ENCODE measurements at regions not wholly inside any gene's neighbourhood (a gene's known extent, or its start where the extent isn't known, plus 50 kb on each side); places are given as distances from the start of the nearest gene placed in this dataset.

- in situ Hi-C loops (cut with MboI) (no loop called here), intact Hi-C loops (cut with micrococcal nuclease) (no loop called here)
- Histone ChIP-seq H3K9ac (ENCODE audit: insufficient read depth in 1 of 2, low read depth in 2 of 2, low read length in 2 of 2) (no peak overlapping the region), H2AFZ (ENCODE audit: low read depth, low read length) (no peak overlapping the region), H3K79me2 (ENCODE audit: control insufficient read depth, insufficient read depth, low read length) (no peaks in the 10 kb centered on the region), H3K36me3 (ENCODE audit: control insufficient read depth, insufficient read depth, low read length) (no peaks in the 10 kb centered on the region), H4K20me1 (replicated peaks; ENCODE audit: control insufficient read depth, insufficient read depth, low read length) (no peaks in the 10 kb centered on the region), H3K4me1 (replicated peaks in 1 of 2; ENCODE audit: control insufficient read depth in 2 of 2, insufficient read depth in 2 of 2, low read length in 2 of 2) (no peaks in the 10 kb centered on the region), H3K27ac (ENCODE audit: extremely low read depth, low read depth, low read length) (no peak overlapping the region), H3K9me3 (replicated peaks; ENCODE audit: control insufficient read depth, insufficient read depth, low read depth, low read length) (no peaks in the 10 kb centered on the region), H3K27me3 (ENCODE audit: control insufficient read depth in 2 of 2, insufficient read depth in 2 of 2, low read length in 2 of 2) (no peaks in the 10 kb centered on the region), H3K4me2 (ENCODE audit: insufficient read depth, low read length) (no peak overlapping the region), H3K9me1 (ENCODE audit: control insufficient read depth, insufficient read depth, low read length) (no peaks in the 10 kb centered on the region), H3K4me3 (no peak overlapping the region)
- POLR2A ChIA-PET = no interaction called here
- TF ChIP-seq RNF219 (CRISPR knock-in tag; IDR thresholded peaks at IDR 0.05) = no peak
- TF ChIP-seq ARNT (IDR thresholded peaks at IDR 0.05) = no peak
- no peak for TF ChIP-seq E4F1 (CRISPR knock-in tag; IDR thresholded peaks at IDR 0.05; ENCODE audit: borderline replicate concordance)
- no peak for TF ChIP-seq ZFX (CRISPR knock-in tag; IDR thresholded peaks at IDR 0.05)
- no peak for TF ChIP-seq CSDE1 (IDR thresholded peaks at IDR 0.05)
- TF ChIP-seq MBD1 (CRISPR knock-in tag; IDR thresholded peaks at IDR 0.05) = no peak
- TF ChIP-seq CBX8 (IDR thresholded peaks at IDR 0.05; ENCODE audit: borderline replicate concordance, extremely low read depth, low read depth, low read length, poor library complexity, severe bottlenecking) = no peak
- TF ChIP-seq MYBL2 (IDR thresholded peaks at IDR 0.05; ENCODE audit: low read depth) = no peak
- no peak for TF ChIP-seq MYBL2 (CRISPR knock-in tag; IDR thresholded peaks at IDR 0.05; ENCODE audit: borderline replicate concordance)
- TF ChIP-seq CBX5 (IDR thresholded peaks at IDR 0.05; ENCODE audit: borderline replicate concordance, low read depth) = no peak
- TF ChIP-seq ZNF431 (CRISPR knock-in tag; IDR thresholded peaks at IDR 0.05) = no peak
- TF ChIP-seq ZNF212 (CRISPR knock-in tag; IDR thresholded peaks at IDR 0.05) = no peak
- TF ChIP-seq KDM4B (IDR thresholded peaks at IDR 0.05; ENCODE audit: borderline replicate concordance in 2 of 2, low read depth in 1 of 2) = no peak
- TF ChIP-seq POLR3A (IDR thresholded peaks at IDR 0.05; ENCODE audit: borderline replicate concordance, extremely low read depth, insufficient read depth, insufficient read length) = no peak
- no peak for TF ChIP-seq XRCC5 (IDR thresholded peaks at IDR 0.05; ENCODE audit: low read depth, low read length)
- no peak for TF ChIP-seq MTA2 (IDR thresholded peaks at IDR 0.05; ENCODE audit: low read depth)
- WGBS (ENCODE audit: insufficient coverage, low coverage, missing lambda C conversion rate) = 2% methylated on average over 8 of the region's 8 CpGs
- BruUV-seq (replicated peaks) = no TSS peak
- CTCF ChIA-PET (ENCODE audit: low intra/inter-chr PET ratio) = no interaction called here
- DNase-seq (ENCODE audit: extremely low read depth in 1 of 4, low spot score in 3 of 4) = no peak
- ATAC-seq = no peak
- no peak for FAIRE-seq
Observed at GRCh38 chr20:21941941-21942805, 236.7 kb downstream of the PAX1 start.

All from K562 (cell line).